ENCODE measurements at regions not wholly inside any gene's neighbourhood (a gene's known extent, or its start where the extent isn't known, plus 50 kb on each side); places are given as distances from the start of the nearest gene placed in this dataset.

DNA sequence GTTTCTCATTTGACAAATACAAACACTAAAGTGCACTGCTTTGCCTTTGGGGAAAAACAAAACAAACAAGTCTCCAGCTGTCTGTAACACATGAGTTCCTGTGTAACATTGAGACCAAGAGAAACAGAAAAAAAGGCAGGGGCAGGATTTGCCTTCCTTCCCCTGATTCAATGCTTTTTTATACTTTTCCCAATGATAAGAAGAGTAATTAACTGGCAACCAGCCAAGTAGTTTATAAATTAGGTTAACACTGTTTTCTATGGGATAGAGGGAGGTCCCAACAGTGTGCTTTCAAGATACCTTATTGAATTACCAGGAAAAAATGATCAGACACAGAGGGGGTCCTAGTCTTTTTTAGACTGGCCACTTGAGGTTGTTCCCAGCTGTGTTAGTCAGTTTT is 346.8 kb downstream of the TRIM36 start:
- TF ChIP-seq, protein P1, sequence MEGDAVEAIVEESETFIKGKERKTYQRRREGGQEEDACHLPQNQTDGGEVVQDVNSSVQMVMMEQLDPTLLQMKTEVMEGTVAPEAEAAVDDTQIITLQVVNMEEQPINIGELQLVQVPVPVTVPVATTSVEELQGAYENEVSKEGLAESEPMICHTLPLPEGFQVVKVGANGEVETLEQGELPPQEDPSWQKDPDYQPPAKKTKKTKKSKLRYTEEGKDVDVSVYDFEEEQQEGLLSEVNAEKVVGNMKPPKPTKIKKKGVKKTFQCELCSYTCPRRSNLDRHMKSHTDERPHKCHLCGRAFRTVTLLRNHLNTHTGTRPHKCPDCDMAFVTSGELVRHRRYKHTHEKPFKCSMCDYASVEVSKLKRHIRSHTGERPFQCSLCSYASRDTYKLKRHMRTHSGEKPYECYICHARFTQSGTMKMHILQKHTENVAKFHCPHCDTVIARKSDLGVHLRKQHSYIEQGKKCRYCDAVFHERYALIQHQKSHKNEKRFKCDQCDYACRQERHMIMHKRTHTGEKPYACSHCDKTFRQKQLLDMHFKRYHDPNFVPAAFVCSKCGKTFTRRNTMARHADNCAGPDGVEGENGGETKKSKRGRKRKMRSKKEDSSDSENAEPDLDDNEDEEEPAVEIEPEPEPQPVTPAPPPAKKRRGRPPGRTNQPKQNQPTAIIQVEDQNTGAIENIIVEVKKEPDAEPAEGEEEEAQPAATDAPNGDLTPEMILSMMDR (IDR thresholded peaks at IDR 0.05 in 8 of 11, conservative IDR thresholded peaks at IDR 0.05 in 3 of 11), result no peak
- TF ChIP-seq POLR2A (IDR thresholded peaks at IDR 0.05) (no peak), POLR2AphosphoS5 (IDR thresholded peaks at IDR 0.05) (no peak)
